ENCODE measurements at regions not wholly inside any gene's neighbourhood (a gene's known extent, or its start where the extent isn't known, plus 50 kb on each side); places are given as distances from the start of the nearest gene placed in this dataset.
A peak's percentile ranks its signal among the peaks of the same experiment; 100 is the strongest.
"Not testable (repeated sequence)": the region's sequence is repeated elsewhere in the genome, so short reads cannot be mapped to it uniquely, and the experiment has no call there.

- no peak for DNase-seq
These were observed 739.5 kb upstream of the EEF2KMT start for GRCh38 chr16:5837007-5837670.

DNA sequence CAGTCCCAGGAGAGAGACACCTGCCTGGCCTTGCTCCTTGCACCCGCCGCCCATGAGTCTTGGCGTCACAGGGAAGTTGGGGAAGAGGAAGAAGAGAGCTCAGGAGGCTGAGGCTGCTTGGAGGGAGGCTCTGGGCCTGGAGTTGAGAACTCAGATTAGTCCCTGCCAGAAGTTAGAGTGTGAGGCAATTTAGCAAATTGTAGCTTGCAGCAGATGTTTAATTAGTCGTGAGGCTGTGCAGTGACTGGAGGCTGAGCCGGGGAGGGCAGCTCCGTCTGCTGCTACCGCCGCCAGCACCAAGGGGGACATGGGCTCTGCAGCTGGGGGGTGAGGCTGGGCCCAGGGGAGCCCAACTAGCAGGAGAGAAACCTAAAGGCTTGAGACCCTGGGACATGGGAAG is 738.3 kb upstream of the EEF2KMT start:
- DNase-seq, result no peak

DNA sequence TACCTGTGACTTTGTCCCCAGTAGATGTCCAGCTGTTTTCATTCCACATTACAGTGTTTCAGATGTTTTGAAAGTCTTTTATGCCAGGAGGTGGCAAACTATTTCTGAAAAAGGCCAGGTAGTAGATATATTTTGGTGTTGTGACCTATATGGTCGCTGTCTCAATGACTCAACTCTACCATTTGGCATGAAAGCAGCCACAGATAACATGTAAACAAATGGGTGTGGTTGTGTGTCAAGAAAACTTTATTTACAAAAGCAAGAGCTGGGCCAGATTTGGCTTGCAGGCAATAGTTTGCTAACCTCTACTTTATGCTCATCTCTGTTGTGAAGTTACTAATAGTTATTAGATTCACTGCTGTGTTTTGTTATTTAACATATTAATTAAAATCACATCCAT is 728.7 kb upstream of the EEF2KMT start:
- DNase-seq, result no peak

DNA sequence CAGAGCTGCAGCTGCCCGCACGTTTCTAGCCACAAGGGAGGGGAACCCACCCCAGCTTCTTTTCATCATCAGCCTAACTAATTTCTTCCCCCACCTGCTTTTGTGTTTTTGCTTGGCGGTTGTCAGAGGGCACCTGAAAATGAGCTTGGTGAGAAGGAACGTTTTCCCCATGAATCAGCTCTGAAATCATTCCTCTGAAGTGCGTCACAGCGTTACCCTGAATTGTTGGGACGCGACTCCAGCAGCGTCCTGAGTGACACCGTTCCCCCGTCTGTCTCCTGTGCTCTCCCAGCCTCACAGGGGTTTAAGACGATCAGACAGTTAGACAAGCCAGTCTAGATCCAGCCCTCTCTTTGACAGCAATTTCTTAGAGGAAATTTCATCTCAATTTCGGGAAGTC is 722.9 kb upstream of the EEF2KMT start:
- DNase-seq, result no peak

GRCh38 chr16:5815570-5816237 is 718.1 kb upstream of the EEF2KMT start:
- DNase-seq, result no peak

GRCh38 chr16:5801396-5801795 is 703.8 kb upstream of the EEF2KMT start:
- no peak for DNase-seq

DNA sequence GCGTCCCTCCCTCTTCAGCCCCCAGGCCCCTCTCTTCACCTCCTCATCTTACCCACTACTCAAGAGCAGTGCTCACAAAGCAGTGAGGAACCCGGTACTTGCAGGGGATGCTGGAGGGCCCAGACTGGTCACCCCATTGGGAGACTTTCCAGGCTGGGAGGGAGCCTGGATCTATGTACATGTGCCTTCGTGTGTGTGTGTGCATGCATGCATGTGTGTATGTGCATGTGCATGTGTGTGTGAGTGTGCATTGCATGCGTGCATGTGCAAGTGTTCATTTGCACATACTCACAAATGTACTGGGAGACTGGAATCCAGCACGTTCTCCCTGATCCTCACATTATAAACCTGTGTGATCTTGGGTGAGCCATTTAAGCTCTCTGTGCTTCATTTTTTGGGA is 696.0 kb upstream of the EEF2KMT start:
- DNase-seq, result no peak

- no peak for DNase-seq
These were observed 693.5 kb upstream of the EEF2KMT start for GRCh38 chr16:5791011-5791657.

- DNase-seq, result no peak
These were observed 692.9 kb upstream of the EEF2KMT start for GRCh38 chr16:5790512-5790911.

- no peak for DNase-seq
These were observed 691.4 kb upstream of the EEF2KMT start for GRCh38 chr16:5789033-5789432.

DNA sequence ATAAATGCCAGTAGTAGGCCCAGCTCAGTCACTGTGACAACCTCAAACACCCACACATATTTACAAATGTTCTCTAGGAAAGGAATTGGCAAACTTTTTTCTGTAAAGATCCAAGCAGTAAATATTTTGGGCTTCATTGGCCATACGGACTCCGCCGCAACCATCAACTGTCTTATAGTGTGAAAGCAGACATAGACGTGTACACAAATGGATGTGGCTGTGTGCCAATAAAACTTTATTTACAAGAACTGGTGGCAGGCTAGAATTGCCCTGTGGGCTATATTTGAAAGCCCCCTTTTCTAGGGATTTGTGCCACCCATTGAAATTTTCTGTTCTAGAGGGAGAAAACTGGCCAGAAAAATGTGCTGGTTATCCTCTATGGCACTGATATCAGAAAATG is 683.8 kb upstream of the EEF2KMT start:
- no peak for DNase-seq

- DNase-seq, result peak in 1 of 14 donors; percentile 15
These were observed 679.3 kb upstream of the EEF2KMT start for GRCh38 chr16:5776876-5777275.

GRCh38 chr16:5775916-5776315 is 678.3 kb upstream of the EEF2KMT start:
- DNase-seq, result no peak

DNA sequence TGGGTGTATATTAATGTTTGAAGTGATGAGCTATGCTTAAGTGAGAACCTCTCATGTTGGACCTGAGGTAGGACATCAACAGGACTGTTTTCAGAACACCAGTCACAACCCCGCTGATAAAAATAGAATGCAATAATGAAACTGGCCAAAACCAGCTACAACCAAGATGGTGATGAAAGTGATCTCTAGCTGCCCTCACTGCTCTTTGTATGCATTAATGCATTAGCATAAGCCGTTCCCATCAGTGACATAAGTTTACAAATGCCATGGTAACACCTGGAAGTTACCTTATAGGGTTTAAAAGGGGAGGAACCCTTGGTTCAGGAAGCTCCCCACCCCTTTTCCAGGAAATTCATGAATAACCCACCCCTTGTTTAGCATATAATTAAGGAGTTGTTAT is 672.5 kb upstream of the EEF2KMT start:
- DNase-seq, result no peak

- no peak for DNase-seq
These were observed 671.9 kb upstream of the EEF2KMT start for GRCh38 chr16:5769513-5769912.

DNA sequence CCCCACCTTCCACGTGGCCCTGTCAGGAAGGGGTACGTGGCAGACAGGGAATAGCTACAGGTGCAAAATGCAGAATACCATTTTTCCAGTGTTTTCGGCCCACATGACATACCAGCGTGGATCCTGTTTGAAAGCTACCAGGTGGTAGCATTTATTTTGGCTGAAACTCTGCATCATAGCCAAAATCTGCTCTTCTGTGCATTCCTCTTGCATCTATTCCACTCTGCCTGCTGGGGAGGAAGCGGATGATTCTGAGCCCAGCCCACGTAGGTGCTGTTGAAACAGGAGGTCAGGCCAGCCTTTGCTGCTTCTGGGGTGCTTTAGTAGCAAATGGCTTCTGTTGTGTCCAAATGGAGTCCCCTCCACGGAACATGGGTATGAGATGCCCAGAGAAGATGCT is 670.9 kb upstream of the EEF2KMT start:
- peak in 1 of 14 donors; percentile 78 for DNase-seq

GRCh38 chr16:5763176-5763575 is 665.6 kb upstream of the EEF2KMT start:
- no peak for DNase-seq

- no peak for DNase-seq
These were observed 664.8 kb upstream of the EEF2KMT start for GRCh38 chr16:5762362-5762761.

DNA sequence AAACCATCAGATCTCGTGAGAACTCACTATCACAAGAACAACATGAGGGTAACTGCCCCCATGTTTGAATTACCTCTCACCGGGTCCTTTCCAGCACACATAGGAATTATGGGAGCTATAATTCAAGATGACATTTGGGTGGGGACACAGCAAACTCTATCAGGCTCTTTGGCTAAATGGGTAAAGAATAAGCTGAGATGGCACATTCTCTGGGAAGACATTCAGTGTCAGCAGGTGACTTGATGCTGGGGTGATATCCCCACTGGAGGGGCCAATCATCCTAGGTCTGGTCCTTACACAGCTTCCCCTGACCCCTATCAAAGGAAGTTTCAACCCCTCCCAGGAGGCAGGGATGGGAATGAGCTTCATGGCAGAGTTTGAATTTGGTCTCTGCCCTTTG is 664.0 kb upstream of the EEF2KMT start:
- DNase-seq, result no peak

DNA sequence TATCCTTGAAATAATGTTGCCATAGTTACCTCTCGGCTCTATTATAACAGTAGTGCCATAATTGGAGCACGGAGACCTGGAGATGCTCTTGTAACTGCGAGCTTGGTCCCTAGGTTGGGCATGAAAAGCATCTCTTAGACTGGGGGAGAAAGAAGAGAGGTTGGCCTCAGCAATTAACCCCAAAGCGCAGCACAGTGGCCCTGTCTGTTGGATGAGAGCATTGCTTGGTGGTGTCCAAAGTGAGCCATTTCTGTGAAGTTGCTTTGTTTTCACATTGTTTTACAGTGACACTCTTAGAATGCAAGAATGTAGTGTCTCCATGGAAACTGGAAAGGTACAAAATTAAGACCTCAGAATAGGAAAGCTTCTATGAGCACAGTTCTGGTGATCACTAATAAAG is 660.7 kb upstream of the EEF2KMT start:
- DNase-seq, result no peak

- DNase-seq, result no peak
These were observed 659.4 kb upstream of the EEF2KMT start for GRCh38 chr16:5756969-5757368.

- DNase-seq, result no peak
These were observed 655.8 kb upstream of the EEF2KMT start for GRCh38 chr16:5753381-5753780.

DNA sequence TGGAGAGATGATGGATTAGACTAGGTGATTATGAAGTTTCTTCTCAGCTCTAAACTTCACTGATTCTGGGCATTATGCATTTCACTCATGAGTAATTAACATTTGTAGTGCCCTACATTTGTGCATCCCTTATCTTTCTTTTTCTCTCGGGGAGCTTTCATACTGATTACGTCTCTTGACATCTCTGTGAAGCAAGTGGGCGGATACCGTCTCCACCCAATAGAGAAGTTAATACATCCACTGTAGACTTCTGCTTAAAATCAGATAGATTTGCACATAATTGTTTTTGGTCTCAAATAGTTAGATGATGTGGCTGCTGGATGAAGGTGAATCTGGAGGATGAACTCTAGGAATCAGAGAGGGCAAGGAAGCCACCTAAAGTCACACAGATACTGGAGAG is 653.6 kb upstream of the EEF2KMT start:
- no peak for DNase-seq

DNA sequence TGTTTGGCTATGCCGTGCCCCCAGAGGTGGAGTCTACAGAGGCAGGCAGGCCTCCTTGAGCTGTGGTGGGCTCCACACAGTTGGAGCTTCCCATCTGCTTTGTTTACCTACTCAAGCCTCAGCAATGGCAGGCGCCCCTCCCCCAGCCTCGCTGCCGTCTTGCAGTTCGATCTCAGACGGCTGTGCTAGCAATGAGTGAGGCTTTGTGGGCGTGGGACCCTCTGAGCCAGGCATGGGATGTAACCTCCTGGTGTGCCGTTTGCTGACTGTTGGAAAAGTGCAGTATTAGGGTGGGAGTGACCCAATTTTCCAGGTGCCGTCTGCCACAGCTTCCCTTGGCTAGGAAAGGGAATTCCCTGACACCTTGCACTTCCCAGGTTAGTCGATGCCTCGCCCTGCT is 652.8 kb upstream of the EEF2KMT start:
- DNase-seq, result not testable (repeated sequence)

Data from C1 segment of cervical spinal cord (tissue), 14 donors.